Skin epidermis (tissue), 12 donors: ENCODE measurements at regions not wholly inside any gene's neighbourhood (a gene's known extent, or its start where the extent isn't known, plus 50 kb on each side); places are given as distances from the start of the nearest gene placed in this dataset.

Source experiments
- H3K27ac ChIP-seq, 21 experiments: fragments of 200-600 bp; sonication (generic) in 11 of 21; one replicate each; pipeline ENCODE4 v1.5.0; 2020; ENCODE audit warnings: mild to moderate bottlenecking in 3 of 21, inconsistent platforms in 2 of 21, moderate library complexity in 2 of 21
- H3K4me3 ChIP-seq, 7 experiments: fragments of 200-600 bp; sonication (generic) in 2 of 7; one replicate each; pipeline ENCODE4 v1.5.0; 2020; ENCODE audit warnings: inconsistent platforms in 2 of 7, mild to moderate bottlenecking in 2 of 7, moderate library complexity in 1 of 7

DNA sequence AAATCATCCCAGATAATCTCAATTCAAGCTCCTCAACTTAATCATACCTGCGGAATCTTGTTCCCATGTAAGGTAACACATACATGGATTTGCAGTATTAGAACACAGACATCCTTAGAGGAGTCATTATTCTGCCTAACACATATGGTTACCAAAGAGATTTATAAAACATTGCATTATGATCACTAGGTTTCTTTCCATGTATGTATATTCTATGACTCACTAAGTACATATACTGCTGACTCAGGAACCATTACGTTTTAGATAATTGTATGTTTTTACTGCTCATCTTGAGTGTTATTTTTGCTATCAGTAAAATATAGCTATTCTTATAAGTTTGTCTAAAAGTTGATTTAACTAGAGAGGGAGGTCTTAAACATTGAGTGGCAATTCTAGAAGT is 182.9 kb downstream of the SLITRK6 start:
- H3K27ac ChIP-seq = no peak overlapping the region
- no peak overlapping the region for H3K4me3 ChIP-seq

DNA sequence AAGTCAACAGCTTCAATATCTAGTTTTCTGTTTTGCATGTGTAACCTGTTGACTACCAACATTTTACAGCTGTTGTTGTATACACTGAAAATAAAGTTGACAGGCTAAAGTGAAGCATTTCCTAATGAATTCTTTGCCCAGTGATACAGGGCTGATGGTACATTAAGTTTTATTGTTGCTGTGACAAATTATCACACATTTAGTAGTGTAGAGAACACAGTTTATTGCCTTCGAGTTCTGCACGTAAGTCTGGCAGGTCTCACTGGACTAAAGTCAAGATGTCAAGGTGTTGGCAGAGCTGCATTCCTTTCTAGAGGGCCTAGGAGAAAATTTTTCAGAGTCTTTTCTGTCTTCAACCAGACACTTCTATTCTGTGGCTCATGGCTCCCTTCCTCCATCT is 184.2 kb downstream of the SLITRK6 start:
- H3K27ac ChIP-seq = no peak overlapping the region

DNA sequence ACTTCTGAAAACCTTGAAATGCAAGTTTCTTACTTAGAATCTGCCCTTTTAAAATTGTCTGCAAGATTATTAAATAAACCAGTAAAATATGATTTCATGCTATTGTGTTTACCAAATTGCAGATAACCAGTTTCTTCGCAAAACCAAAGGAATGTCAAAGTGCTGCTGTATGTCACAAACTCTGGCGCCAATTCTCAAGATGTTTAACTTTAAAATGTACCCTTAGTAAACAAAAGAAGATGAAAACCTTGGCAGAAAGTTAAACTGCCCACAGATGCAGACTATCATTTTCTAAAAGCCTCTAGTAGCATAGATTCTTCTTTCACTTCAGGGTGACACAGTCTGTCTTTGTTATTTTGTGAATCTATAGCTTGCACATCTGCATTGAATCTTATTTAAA is 189.2 kb downstream of the SLITRK6 start:
- Histone ChIP-seq H3K27ac (no peak overlapping the region), H3K4me3 (no peak overlapping the region)

More for the DNA sequence above, 184.2 kb downstream of the SLITRK6 start:
- H3K4me3 ChIP-seq = no peak overlapping the region

DNA sequence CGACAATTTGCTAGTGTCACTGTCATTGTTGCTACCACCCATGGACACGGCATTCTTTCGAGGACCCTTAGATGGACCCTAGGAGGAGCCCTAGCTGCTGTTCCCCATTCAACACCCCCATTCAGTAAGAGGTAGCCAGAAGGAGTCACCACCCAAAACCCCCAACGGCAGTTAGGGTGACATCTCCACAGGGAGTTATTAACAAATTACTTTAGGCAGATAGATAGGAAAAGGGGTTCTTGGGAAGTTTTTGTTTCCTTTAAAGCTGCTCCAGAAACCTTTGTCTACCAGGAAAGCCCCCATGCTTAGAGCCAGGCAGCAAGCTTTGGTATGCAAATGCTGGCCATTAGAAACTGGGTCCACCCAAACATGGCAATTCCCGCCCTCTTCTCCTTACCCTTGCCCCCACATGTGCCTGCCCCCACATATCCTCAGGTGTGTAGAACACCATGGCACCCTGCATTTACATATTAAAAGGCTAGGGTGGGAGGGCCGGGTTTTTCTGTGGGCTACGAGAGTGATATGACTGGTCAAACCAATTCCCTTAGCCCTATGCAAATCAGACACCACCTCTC is 190.9 kb downstream of the SLITRK6 start:
- no peak overlapping the region for H3K4me3 ChIP-seq
- H3K27ac ChIP-seq = no peak overlapping the region

DNA sequence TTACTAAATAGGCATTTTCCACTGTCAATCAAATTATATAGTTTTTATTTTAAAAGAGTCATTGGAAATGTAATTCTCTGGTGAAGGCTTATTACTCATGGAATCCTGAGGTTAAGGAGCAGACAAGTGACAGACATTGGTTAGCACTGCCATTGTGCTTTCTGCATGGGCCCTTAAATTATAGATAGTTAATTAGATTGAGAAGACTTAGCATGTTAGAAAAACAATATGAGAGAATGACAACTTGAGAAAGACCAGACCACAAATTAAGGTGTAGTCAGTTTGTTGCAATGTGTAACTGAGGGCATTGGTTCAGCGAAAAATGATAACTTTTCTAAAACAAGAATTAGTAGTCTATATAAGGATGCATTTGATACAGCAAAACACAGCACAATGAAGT is 195.5 kb downstream of the SLITRK6 start:
- Histone ChIP-seq H3K4me3 (no peak overlapping the region), H3K27ac (no peak overlapping the region)

DNA sequence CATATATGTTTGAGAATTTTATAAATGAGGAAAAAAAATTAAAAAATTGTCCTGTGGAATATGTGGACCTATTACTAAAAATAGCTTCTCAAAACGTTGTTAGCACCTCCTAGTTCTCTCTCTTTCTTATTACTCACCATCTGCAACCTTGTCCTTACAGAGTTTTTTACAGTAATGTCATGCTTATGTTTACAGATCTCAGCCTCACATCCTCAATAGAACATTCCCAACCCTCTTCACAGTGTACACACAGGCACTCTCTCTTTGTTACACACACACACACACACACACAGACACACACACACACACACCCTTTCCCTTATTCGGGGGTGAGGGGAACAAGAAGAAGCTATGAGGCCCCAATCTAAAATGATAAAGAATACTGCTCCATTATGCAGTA is 197.7 kb downstream of the SLITRK6 start:
- Histone ChIP-seq H3K27ac (no peak overlapping the region), H3K4me3 (no peak overlapping the region)

DNA sequence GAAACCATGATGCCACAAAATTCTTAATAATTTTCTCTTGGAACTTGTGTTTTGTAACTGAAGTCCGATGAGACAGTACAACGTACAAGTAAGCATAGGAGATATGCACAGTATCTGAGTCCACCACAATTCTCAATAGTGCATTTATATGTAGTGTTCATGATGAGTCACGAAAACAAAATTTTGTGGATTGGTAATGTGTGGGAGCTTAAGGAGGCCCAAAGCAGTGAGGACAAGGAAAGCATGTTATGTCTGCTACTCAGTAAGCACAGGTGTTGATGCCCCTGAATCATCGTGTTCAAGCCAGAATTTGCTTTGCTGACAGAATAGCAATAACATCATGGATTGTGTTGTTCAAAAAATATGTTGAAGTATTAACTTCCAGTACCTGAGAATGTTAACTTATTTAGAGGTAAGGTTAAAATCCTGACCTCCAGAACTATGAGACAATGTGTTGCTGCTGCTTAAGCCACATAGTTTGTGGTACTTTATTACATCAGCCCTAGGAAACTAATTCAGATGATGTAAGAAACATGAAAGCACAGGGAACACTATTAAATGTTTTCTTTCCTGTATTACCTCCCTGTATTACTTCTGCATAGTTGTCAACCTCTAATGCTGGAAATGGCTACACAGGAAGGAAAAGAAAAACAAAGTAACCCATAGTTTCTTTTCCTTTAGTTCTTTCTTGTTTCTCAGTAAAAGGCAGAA is 201.3 kb downstream of the SLITRK6 start:
- H3K27ac ChIP-seq = no peak overlapping the region
- no peak overlapping the region for H3K4me3 ChIP-seq

DNA sequence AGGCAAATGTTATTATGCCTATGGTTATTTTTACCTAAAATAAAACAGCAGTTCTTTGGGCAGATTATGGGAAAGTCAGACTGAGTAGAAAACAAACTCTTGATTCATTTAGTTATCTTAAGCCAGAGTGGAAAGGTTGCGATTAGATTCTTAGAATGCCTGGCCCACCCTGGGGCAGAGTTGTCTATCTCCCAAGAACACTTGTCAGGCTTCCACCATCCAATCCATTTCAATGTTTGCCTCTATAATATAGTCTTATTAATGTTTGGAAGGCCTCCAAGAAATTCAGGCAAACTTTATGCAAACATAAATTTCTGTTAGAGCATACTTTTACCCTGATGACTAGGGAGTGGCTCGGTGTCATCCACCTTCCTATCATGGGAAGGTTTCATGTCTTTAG is 207.0 kb downstream of the SLITRK6 start:
- Histone ChIP-seq H3K27ac (no peak overlapping the region), H3K4me3 (no peak overlapping the region)

DNA sequence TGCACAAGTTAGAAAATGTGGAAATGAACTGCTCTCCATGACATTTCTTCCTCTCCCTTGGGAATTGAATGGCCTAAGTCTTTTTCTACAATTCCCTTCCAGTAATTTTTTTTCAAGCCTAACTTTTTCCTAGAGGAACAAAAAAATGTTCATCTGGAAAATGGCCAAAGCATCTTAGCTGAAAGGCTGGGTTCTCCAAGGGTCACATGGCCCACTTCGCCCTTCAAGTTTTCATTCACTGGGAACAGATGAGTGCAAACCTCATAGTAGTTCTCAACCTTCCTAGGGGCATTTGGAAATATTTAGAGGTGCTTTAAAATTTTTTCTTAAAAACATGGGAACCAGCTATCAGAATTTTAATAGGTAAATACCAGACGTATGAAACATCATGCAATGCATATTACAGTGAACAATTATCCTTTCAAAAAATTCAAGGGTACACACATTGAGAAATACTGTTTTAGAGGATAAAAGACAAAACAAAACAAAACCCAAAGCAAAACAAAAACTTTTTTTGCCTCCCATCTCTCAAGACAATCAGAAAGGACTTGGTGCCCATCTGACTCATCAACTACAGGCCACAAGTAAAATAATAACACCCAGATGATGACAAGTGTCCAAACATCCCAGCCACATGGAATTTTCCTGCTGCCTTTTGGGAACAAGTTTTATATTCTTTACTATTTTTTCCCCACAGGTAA is 208.8 kb downstream of the SLITRK6 start:
- no peak overlapping the region for H3K4me3 ChIP-seq
- H3K27ac ChIP-seq = no peak overlapping the region

DNA sequence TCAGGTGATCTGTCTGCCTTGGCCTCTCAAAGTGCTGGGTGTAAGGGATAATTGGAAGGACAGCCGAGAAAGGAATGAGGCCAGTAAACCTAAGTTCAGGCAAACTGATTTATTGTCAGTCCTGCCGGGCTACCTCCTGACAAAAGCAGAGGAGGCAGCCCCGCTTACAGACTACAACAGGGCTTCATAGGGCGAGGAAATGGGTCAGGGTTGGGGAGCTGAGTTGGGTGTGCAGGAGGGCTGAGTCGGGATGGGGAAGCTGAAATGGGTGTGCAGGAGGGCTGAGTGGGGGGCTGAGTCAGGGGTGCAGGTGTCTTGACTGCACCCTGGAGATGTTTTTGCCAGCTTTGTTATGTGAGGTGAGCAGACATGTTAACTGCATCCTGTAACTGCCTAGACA is 210.2 kb downstream of the SLITRK6 start:
- no peak overlapping the region for H3K4me3 ChIP-seq
- H3K27ac ChIP-seq = no peak overlapping the region

DNA sequence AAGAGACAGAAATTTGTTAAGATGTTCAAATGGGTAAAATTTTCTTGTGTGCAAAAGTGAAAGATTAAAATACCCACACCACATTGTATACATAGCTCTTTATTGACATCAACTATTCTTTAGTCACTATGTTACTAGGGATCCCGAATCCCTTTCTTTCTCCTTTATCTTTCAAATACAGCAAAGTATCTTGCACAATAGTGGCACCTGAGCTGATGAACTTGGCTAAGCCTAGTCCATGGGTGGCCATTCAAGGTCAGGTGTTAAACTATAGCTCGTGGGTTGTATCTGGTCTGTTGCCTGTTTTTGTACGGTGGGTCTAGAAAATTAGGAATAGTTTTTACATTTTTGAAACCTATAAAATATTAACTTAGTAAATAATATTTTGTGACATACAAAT is 210.9 kb downstream of the SLITRK6 start:
- H3K4me3 ChIP-seq = no peak overlapping the region
- H3K27ac ChIP-seq = no peak overlapping the region

DNA sequence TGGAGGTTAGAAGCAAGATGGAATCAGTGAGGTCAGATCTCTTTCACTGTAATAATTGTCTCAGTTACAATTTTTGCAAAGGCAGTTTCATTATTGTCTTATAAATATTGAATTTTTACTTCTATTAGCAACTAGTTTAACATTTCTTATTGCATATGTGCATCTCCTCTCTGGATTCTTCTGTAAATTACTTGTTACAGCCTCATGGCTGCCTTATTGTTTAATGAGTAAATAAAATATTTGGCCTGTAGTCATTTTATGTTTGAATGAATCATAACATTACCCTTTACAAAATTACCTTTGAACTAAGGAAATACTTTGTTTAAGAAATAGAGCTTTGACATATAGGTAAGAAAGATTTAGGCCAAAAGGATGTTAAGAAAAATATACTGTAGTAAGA is 212.4 kb downstream of the SLITRK6 start:
- Histone ChIP-seq H3K4me3 (no peak overlapping the region), H3K27ac (no peak overlapping the region)

DNA sequence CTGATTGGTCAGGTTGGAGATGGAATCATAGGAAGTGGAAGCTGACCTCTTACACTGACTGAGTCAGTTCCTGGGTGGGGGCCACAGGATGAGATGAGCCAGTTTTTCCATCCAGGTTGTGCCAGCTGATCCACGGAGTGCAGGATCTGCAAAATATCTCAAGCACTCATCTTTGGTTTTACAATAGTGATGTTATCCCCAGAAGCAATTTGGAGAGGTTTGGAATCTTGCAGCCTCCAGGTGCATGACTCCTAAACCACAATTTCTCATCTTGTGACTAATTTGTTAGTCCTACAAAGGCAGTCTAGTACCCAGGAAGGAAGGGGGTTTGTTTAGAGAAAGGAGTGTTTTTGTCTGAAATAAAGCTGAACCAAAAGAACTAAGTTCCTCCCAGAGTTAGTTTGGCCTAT is 212.8 kb downstream of the SLITRK6 start:
- Histone ChIP-seq H3K27ac (no peak overlapping the region), H3K4me3 (no peak overlapping the region)

DNA sequence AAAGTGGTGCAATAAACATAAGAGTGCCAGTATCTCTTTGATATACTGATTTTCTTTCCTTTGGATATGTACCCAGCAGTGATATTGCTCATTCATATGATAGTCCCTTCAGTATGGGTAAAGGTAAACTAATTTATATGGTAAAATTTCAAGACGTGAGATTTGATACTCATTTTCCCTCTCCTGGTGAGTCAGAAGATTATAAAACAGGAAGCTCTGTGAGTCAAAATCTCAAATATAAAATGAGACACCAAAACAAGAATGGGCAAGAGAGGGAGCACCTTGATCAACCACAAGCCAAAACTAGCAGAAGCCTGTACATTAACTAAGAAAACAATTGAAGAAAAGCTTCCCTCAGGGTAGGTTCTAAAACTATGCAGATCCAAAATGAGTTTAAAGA is 216.3 kb downstream of the SLITRK6 start:
- H3K27ac ChIP-seq = no peak overlapping the region

DNA sequence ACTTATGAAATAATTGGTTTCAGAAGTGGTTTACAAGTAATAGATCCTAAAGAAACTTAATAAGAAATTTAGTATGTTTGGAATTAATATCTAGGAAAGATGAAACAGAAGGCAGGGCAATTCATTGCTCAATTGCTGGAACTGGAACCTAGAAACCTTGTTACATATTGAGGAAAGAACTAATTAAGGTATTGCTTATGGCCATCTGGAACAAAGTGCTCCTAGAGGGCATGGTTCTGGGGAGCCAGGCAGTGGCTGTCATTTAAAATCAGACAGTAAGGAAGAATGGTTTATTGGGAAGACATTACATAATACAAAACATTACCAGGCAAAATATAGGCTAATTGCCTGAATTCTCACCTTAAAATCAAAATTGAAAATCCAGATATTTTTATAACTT is 224.1 kb downstream of the SLITRK6 start:
- Histone ChIP-seq H3K4me3 (no peak overlapping the region), H3K27ac (no peak overlapping the region)

More for the DNA sequence above, 216.3 kb downstream of the SLITRK6 start:
- no peak overlapping the region for H3K4me3 ChIP-seq

DNA sequence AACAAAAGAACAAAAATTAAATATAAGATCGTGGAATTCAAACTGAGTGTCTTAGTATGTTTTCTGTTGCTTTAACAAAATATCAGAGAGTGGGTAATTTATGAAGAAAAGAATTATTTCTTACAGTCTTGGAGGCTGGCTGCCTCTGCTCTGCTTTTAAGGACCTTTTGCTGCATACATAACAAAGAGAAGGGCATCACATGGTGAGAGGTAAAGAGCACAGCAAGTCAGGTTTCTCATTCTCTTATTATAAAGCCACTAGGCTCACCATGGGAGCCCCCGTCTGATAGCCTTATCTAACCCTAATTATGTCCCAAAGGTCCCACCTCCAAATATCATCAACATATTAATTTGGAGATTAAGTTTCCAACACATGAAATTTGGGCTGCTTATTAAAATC is 231.3 kb downstream of the SLITRK6 start:
- Histone ChIP-seq H3K4me3 (no peak overlapping the region), H3K27ac (no peak overlapping the region)

DNA sequence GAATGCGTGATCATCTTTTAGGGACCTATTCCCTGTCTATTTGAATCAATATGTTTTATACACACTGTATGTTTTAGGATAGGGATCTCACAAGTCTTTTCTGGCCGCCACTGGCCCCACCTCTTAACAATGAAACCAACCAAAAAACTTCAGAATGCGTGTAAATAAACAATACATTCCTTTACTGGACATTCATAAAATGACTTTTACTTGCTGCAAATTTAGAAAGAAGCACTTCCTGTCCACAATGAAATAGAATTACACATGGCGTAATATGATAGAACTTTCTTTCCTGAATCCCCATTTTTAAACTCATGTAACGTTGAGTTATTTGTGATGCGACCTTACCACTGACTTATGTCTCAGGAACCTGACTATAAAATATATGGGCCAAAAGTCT is 233.6 kb downstream of the SLITRK6 start:
- Histone ChIP-seq H3K4me3 (no peak overlapping the region), H3K27ac (no peak overlapping the region)

DNA sequence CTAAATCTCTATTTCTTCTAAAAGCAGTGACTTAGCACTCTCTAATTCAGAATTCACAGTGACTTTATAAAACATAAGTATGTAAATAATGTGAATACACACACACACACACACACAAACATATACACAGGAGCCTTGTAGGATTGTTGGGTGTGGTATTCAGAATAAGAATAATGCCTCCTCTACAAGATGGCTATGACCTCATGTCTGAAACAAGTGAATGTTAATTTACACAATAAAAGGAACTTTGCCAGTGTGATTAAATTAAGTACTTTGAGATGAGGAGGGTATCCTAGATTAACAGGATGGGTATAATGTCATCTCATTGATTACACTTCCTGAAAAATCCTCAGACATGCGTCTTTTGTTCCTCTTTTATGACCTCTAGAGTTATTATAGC is 234.6 kb downstream of the SLITRK6 start:
- H3K4me3 ChIP-seq = no peak overlapping the region
- H3K27ac ChIP-seq = no peak overlapping the region

DNA sequence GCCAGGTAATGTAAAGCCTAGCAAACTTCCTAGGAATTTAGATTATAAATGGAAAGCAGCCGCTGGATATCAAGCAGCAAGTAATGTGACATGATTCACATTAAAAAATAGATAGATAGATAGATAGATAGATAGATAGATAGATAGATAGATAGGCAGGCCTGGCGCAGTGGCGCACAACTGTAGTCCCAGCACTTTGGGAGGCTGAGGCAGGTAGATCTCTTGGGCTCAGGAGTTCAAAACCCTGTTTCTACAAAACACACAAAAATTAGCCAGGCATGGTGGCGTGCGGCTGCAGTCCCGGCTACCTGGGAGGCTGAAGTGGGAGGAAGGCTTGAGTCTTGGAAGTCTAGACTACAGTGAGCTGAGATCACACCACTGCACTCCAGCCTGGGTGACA is 236.9 kb downstream of the SLITRK6 start:
- Histone ChIP-seq H3K27ac (no peak overlapping the region), H3K4me3 (no peak overlapping the region)

DNA sequence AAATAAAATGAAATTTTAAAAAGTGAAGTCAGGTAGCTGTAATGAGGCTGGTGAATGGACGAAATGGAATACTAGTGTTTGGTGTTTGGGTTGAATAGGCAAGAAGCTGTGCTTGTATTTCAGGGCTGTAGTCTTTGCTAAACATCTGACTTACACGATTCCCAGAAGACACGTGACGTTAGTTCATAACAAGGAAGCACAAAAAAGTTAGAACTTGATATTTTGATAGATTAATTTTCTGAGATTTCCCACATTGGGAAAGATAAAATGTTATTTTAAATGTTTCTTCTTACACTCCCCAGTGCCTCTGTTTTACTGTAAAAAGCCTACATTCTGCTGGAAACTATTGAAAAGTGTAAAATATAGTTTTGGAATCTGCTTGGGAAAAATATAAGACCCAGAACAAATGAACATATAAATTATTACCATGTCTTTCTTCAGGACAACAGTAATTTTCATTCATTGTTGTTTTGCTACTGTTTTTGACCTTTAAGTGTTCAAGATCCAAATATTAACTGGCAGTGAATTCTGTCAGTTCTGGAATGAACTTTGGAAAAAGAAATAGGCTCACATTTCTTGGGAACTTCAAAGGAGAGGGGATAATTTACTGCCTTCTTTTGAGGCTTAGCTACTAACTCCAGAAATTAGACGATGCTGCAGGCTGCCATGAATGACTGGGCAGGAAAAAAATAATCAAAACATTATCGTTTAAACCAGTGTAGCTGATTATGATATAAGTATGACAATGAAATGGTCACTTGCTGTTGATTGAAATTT is 241.3 kb downstream of the SLITRK6 start:
- Histone ChIP-seq H3K27ac (no peak overlapping the region), H3K4me3 (no peak overlapping the region)

DNA sequence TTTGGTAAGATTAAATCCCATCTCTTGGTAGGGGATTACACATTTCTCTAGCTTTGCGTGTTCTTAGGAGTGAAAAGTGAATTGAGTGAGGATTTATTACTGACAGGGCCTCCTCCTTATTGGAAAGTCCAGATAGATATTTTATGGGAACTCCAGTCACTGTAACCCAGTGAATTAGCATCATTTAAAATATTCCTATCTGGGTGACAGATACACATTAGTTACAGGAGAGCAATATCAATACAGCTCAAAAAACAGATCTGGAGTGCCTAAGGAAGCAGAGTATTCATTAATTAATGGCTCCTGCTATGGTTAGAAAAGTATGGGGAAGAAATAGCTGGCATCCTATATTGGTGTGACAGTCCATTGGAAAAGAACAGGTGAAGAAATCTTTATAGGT is 248.2 kb downstream of the SLITRK6 start:
- Histone ChIP-seq H3K4me3 (no peak overlapping the region), H3K27ac (no peak overlapping the region)
